Activated B cell treated with CpG ODN at 0.5 μM for 24 hours (primary cell): ENCODE measurements at regions not wholly inside any gene's neighbourhood (a gene's known extent, or its start where the extent isn't known, plus 50 kb on each side); places are given as distances from the start of the nearest gene placed in this dataset.
A peak's percentile ranks its signal among the peaks of the same experiment; 100 is the strongest.
"Not testable (repeated sequence)": the region's sequence is repeated elsewhere in the genome, so short reads cannot be mapped to it uniquely, and the experiment has no call there.

Experiments
- ATAC-seq: fragments of 200-7000 bp; cut with Tn5 transposase; one replicate; pipeline ENCODE4 v1.10.0; 2021; ENCODE audit warnings: low read depth, mild to moderate bottlenecking, moderate library complexity
- CTCF ChIA-PET: fragments of 350-600 bp; sonication (Branson Sonifier 250); formaldehyde crosslinking; loops from one replicate; lab custom pipeline; 2021; ENCODE audit warnings: antibody characterized with exemption; lab: Charles Lee
- POLR2A ChIA-PET: fragments of 350-600 bp; sonication (Branson Sonifier 250); formaldehyde crosslinking; loops from one replicate; lab custom pipeline; 2021; ENCODE audit warnings: antibody characterized with exemption; lab: Charles Lee
- DNase-seq: peaks from one replicate; pipeline ENCODE4 v3.0.0; 2022
- H3K27ac Mint-ChIP-seq: one replicate; pipeline ENCODE4 v1.8.0; 2020; ENCODE audit warnings: mixed read lengths
- H3K27me3 Mint-ChIP-seq: one replicate; pipeline ENCODE4 v1.8.0; 2021; ENCODE audit warnings: mixed read lengths
- H3K36me3 Mint-ChIP-seq: one replicate; pipeline ENCODE4 v1.8.0; 2021; ENCODE audit warnings: low read depth, mixed read lengths
- H3K4me1 Mint-ChIP-seq: one replicate; pipeline ENCODE4 v1.8.0; 2021; ENCODE audit warnings: mixed read lengths
- H3K4me3 Mint-ChIP-seq: one replicate; pipeline ENCODE4 v1.8.0; 2020; ENCODE audit warnings: mild to moderate bottlenecking, mixed read lengths
- H3K9me3 Mint-ChIP-seq: one replicate; pipeline ENCODE4 v1.8.0; 2020; ENCODE audit warnings: mixed read lengths
- CTCF ChIP-seq: fragments of 200-600 bp; IDR thresholded peaks from one replicate; pipeline ENCODE4 v1.8.0; 2022; ENCODE audit warnings: antibody characterized with exemption, mild to moderate bottlenecking
- intact Hi-C: fragments of 100-400 bp; cut with micrococcal nuclease; formaldehyde crosslinking; loops from one replicate; pipeline ENCODE4 v1.15.1; 2024

- no peaks in the 10 kb centered on the region for H3K36me3 Mint-ChIP-seq
- peaks cover 6% of the 10 kb centered on the region for H3K27me3 Mint-ChIP-seq
- H3K4me1 Mint-ChIP-seq = no peaks in the 10 kb centered on the region
- ChIA-PET POLR2A (no interaction called here), CTCF (no interaction called here)
- no peak overlapping the region for H3K27ac Mint-ChIP-seq
- intact Hi-C loops = no loop called here
- no peak for TF ChIP-seq CTCF
- no peak overlapping the region for H3K4me3 Mint-ChIP-seq
- DNase-seq = no peak
- no peak for ATAC-seq
- peaks cover 13% of the 10 kb centered on the region for H3K9me3 Mint-ChIP-seq
Measured at GRCh38 chr4:75194180-75194579, 261.3 kb downstream of the PARM1 start.

GRCh38 chr4:75192182-75192581 is 259.3 kb downstream of the PARM1 start:
- DNase-seq, H3K4me3 Mint-ChIP-seq, H3K4me1 Mint-ChIP-seq, ATAC-seq, H3K36me3 Mint-ChIP-seq, H3K27me3 Mint-ChIP-seq, H3K27ac Mint-ChIP-seq, H3K9me3 Mint-ChIP-seq, CTCF ChIA-PET, intact Hi-C loops, POLR2A ChIA-PET: not testable (repeated sequence)

- no peak overlapping the region for H3K27ac Mint-ChIP-seq
- DNase-seq (no peak), ATAC-seq (no peak)
- no peak for TF ChIP-seq CTCF
- no peaks in the 10 kb centered on the region for H3K36me3 Mint-ChIP-seq
- peaks cover 6% of the 10 kb centered on the region for H3K27me3 Mint-ChIP-seq
- intact Hi-C loops = no loop called here
- CTCF ChIA-PET = no interaction called here
- POLR2A ChIA-PET = no interaction called here
- H3K4me1 Mint-ChIP-seq = no peaks in the 10 kb centered on the region
- H3K9me3 Mint-ChIP-seq = no peaks in the 10 kb centered on the region
- H3K4me3 Mint-ChIP-seq = no peak overlapping the region
Measured at GRCh38 chr4:75189711-75190335, 256.9 kb downstream of the PARM1 start.

- peaks cover 2% of the 10 kb centered on the region for H3K9me3 Mint-ChIP-seq
- intact Hi-C loops = loop anchor here (1.0 to 5.0 kb wide), 2 partner anchors 9 to 74 kb away; no protein-coding TSS in a partner anchor
Measured at GRCh38 chr4:75180790-75181776, 248.2 kb downstream of the PARM1 start.

GRCh38 chr4:75180217-75180616 is 247.3 kb downstream of the PARM1 start:
- no peak for TF ChIP-seq CTCF
- Mint-ChIP-seq H3K4me3 (no peak overlapping the region), H3K4me1 (peaks cover 20% of the 10 kb centered on the region), H3K27ac (no peak overlapping the region), H3K9me3 (peaks cover 2% of the 10 kb centered on the region), H3K27me3 (peaks cover 3% of the 10 kb centered on the region), H3K36me3 (no peaks in the 10 kb centered on the region)
- ChIA-PET CTCF (no interaction called here), POLR2A (interaction anchor here (1.2 kb wide), 1 partner anchor 247 kb away, joined by 5 read pairs; the partner anchor contains the start of gene PARM1)
- DNase-seq (no peak), ATAC-seq (no peak)
- intact Hi-C loops = loop anchor here (5.0 kb wide), 1 partner anchor 73 kb away; no protein-coding TSS in a partner anchor

More at GRCh38 chr4:75180790-75181776, 248.2 kb downstream of the PARM1 start:
- peak overlapping the region; percentile 24 for H3K4me3 Mint-ChIP-seq
- ATAC-seq = peak; percentile 89
- ChIA-PET POLR2A (interaction anchor here (0.7 to 1.4 kb wide), 5 partner anchors 43 to 333 kb away, joined by 3 to 5 read pairs (median 3); partner anchors contain the start of genes PARM1, RCHY1 and THAP6), CTCF (no interaction called here)
- no peaks in the 10 kb centered on the region for H3K36me3 Mint-ChIP-seq
- H3K27ac Mint-ChIP-seq = peak overlapping the region; percentile 66
- no peak for DNase-seq
- H3K4me1 Mint-ChIP-seq = peaks cover 20% of the 10 kb centered on the region
- no peak for TF ChIP-seq CTCF
- H3K27me3 Mint-ChIP-seq = peaks cover 3% of the 10 kb centered on the region
